H9 (cell line): ENCODE measurements at regions not wholly inside any gene's neighbourhood (a gene's known extent, or its start where the extent isn't known, plus 50 kb on each side); places are given as distances from the start of the nearest gene placed in this dataset.

Source experiments
- DNase-seq: peaks from one replicate; pipeline ENCODE4 v3.0.0-alpha.2; 2017
- H2AFZ ChIP-seq: one replicate; pipeline ENCODE4 v1.6.1; 2013; ENCODE audit warnings: mild to moderate bottlenecking, low read length, control low read depth, moderate library complexity
- H2AK5ac ChIP-seq: 2 replicates; pipeline ENCODE4 v1.6.1; 2013; ENCODE audit warnings: low read length, control low read depth, mixed read lengths; ENCODE audit not compliant: insufficient read length
- H2BK120ac ChIP-seq: one replicate; pipeline ENCODE4 v1.6.1; 2013; ENCODE audit warnings: low read depth, mild to moderate bottlenecking, low read length, control low read depth, inconsistent platforms; ENCODE audit not compliant: poor library complexity, severe bottlenecking
- H2BK12ac ChIP-seq: 2 replicates; pipeline ENCODE4 v1.6.1; 2013; ENCODE audit warnings: low read length, control low read depth, mixed read lengths, low read depth; ENCODE audit not compliant: insufficient read length
- H2BK15ac ChIP-seq: 2 replicates; pipeline ENCODE4 v1.6.1; 2013; ENCODE audit warnings: low read depth, low read length, control low read depth
- H2BK20ac ChIP-seq: one replicate; pipeline ENCODE4 v1.6.1; 2013; ENCODE audit warnings: low read depth, mild to moderate bottlenecking, low read length, control low read depth, inconsistent platforms; ENCODE audit not compliant: poor library complexity, severe bottlenecking
- H2BK5ac ChIP-seq: 2 replicates; pipeline ENCODE4 v1.6.1; 2013; ENCODE audit warnings: low read length, control low read depth, mixed read lengths; ENCODE audit not compliant: insufficient read length
- H3K14ac ChIP-seq: 2 replicates; pipeline ENCODE4 v1.6.1; 2013; ENCODE audit warnings: low read length, control low read depth; ENCODE audit not compliant: insufficient read depth
- H3K18ac ChIP-seq: 2 replicates; pipeline ENCODE4 v1.6.1; 2013; ENCODE audit warnings: low read depth, mild to moderate bottlenecking, mixed read lengths, low read length, control low read depth; ENCODE audit not compliant: insufficient read length
- H3K23ac ChIP-seq: 2 replicates; pipeline ENCODE4 v1.6.1; 2013; ENCODE audit warnings: low read length, control low read depth, mixed read lengths, low read depth; ENCODE audit not compliant: insufficient read length
- H3K23me2 ChIP-seq: 2 replicates; pipeline ENCODE4 v1.6.1; 2013; ENCODE audit warnings: low read depth, mild to moderate bottlenecking, mixed read lengths, low read length, control low read depth; ENCODE audit not compliant: insufficient read length, poor library complexity, severe bottlenecking
- H3K27ac ChIP-seq: 2 replicates; pipeline ENCODE4 v1.5.1; 2013; ENCODE audit warnings: low read length, control low read depth, mixed read lengths, low read depth; ENCODE audit not compliant: insufficient read length
- H3K27me3 ChIP-seq: 2 replicates; pipeline ENCODE4 v1.6.1; 2013; ENCODE audit warnings: low read length, control low read depth, inconsistent platforms; ENCODE audit not compliant: insufficient read depth
- H3K4ac ChIP-seq: 2 replicates; pipeline ENCODE4 v1.6.1; 2013; ENCODE audit warnings: low read depth, mild to moderate bottlenecking, control low read depth, inconsistent platforms, low read length, moderate library complexity
- H3K4me1 ChIP-seq: 2 replicates; pipeline ENCODE4 v1.6.1; 2013; ENCODE audit warnings: low read length, control low read depth, inconsistent platforms; ENCODE audit not compliant: insufficient read depth
- H3K4me2 ChIP-seq: 2 replicates; pipeline ENCODE4 v1.6.1; 2013; ENCODE audit warnings: low read length, control low read depth, mixed read lengths; ENCODE audit not compliant: insufficient read length, insufficient read depth
- H3K56ac ChIP-seq: 2 replicates; pipeline ENCODE4 v1.6.1; 2013; ENCODE audit warnings: low read depth, mild to moderate bottlenecking, mixed read lengths, low read length, control low read depth; ENCODE audit not compliant: insufficient read length
- H3K79me1 ChIP-seq: 2 replicates; pipeline ENCODE4 v1.6.1; 2013; ENCODE audit warnings: low read depth, mild to moderate bottlenecking, moderate library complexity, low read length, control low read depth, inconsistent platforms; ENCODE audit not compliant: insufficient read depth, poor library complexity, severe bottlenecking
- H3K79me2 ChIP-seq: 2 replicates; pipeline ENCODE4 v1.6.1; 2013; ENCODE audit warnings: low read length, control low read depth, inconsistent platforms; ENCODE audit not compliant: insufficient read depth
- H3K9ac ChIP-seq: 2 replicates; pipeline ENCODE4 v1.6.1; 2013; ENCODE audit warnings: low read length, control low read depth, mixed read lengths; ENCODE audit not compliant: insufficient read length; ENCODE audit errors: extremely low read depth
- H3K9me3 ChIP-seq: one replicate; pipeline ENCODE4 v1.6.1; 2013; ENCODE audit warnings: low read depth, low read length, inconsistent platforms; ENCODE audit not compliant: control insufficient read depth
- H3T11ph ChIP-seq: one replicate; pipeline ENCODE4 v1.6.1; 2013; ENCODE audit warnings: mild to moderate bottlenecking, low read length, control low read depth, inconsistent platforms
- H4K20me1 ChIP-seq: one replicate; pipeline ENCODE4 v1.6.1; 2013; ENCODE audit not compliant: control insufficient read depth, insufficient read length, insufficient read depth
- H4K5ac ChIP-seq: 2 replicates; pipeline ENCODE4 v1.6.1; 2013; ENCODE audit warnings: low read depth, mild to moderate bottlenecking, mixed read lengths, low read length, control low read depth; ENCODE audit not compliant: insufficient read length
- H4K8ac ChIP-seq: replicated peaks from 2 replicates; pipeline ENCODE4 v1.6.1; 2013; ENCODE audit warnings: low read length, control low read depth, mixed read lengths, low read depth; ENCODE audit not compliant: insufficient read length
- H4K91ac ChIP-seq: 2 replicates; pipeline ENCODE4 v1.6.1; 2013; ENCODE audit warnings: low read depth, mild to moderate bottlenecking, moderate library complexity, mixed read lengths, low read length, control low read depth; ENCODE audit not compliant: insufficient read length
- H3K27ac Mint-ChIP-seq, 3 experiments: 2 replicates in 2 of 3; 3 replicates in 1 of 3; pipeline ENCODE4 v1.8.0; 2020 to 2021; ENCODE audit warnings: mixed read lengths in 3 of 3, mild to moderate bottlenecking in 1 of 3, moderate library complexity in 1 of 3
- H3K27me3 Mint-ChIP-seq: 2 replicates; pipeline ENCODE4 v1.8.0; 2021; ENCODE audit warnings: low read depth, mild to moderate bottlenecking, moderate library complexity, mixed read lengths
- H3K36me3 Mint-ChIP-seq, 3 experiments: 2 replicates in 2 of 3; 3 replicates in 1 of 3; pipeline ENCODE4 v1.8.0; 2020 to 2021; ENCODE audit warnings: low read depth in 3 of 3, mixed read lengths in 3 of 3; ENCODE audit not compliant: insufficient read depth in 1 of 3
- H3K4me1 Mint-ChIP-seq, 2 experiments: 2 replicates each; pipeline ENCODE4 v1.8.0; 2020; ENCODE audit warnings: mixed read lengths in 2 of 2
- H3K4me3 Mint-ChIP-seq, 2 experiments: 2 replicates in 1 of 2; 3 replicates in 1 of 2; pipeline ENCODE4 v1.8.0; 2020 to 2021; ENCODE audit warnings: mild to moderate bottlenecking in 2 of 2, mixed read lengths in 2 of 2, moderate library complexity in 1 of 2
- H3K9me3 Mint-ChIP-seq, 2 experiments: 2 replicates in 1 of 2; 3 replicates in 1 of 2; pipeline ENCODE4 v1.8.0; 2020; ENCODE audit warnings: mild to moderate bottlenecking in 2 of 2, mixed read lengths in 2 of 2, moderate library complexity in 1 of 2
- WGBS: extraction: QIAGEN DNeasy Blood & Tissue Kit; methylation state at CpG from one replicate; pipeline ENCODE4 v1.1.7; 2013; ENCODE audit warnings: missing lambda C conversion rate, low lambda C conversion rate, mixed read lengths; ENCODE audit not compliant: insufficient read length; ENCODE audit errors: extremely low coverage; 5-methylcytosine and 5-hydroxymethylcytosine counted together
- TF ChIP-seq, protein P1 (sequence below): fragments of 200-600 bp; sonication (generic); conservative IDR thresholded peaks from 3 replicates; pipeline ENCODE4 v1.8.0; 2021; ENCODE audit warnings: antibody characterized with exemption, mild to moderate bottlenecking

DNA sequence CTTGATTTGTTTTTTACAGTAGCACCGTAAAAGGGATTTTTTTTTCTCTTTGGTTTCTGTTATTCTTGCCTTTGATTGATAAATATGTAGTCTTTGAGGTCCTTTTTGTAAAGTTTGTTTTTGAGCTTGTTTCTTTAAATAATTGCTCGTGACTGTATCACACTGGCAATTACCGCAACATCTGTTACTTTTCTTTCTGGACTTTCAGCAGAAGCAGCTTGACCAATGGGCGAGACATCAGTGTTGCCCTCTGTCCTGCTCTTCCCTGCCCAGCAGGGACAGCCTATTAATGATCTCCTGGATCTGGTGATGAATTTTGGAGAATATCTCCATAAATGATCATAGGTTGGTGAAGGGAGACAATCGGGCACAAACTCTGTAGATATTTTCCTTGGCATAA is 74.9 kb downstream of the TDRD15 start:
- H3K4me1 Mint-ChIP-seq, result peaks cover 8 to 20% of the 10 kb centered on the region in 2 experiments

More for the DNA sequence above, 74.9 kb downstream of the TDRD15 start:
- Histone ChIP-seq H3K4me1 (no peaks in the 10 kb centered on the region), H3K14ac (no peak overlapping the region), H3K4ac (no peak overlapping the region), H4K20me1 (no peaks in the 10 kb centered on the region), H4K91ac (no peak overlapping the region), H3K23ac (no peak overlapping the region), H3K23me2 (no peaks in the 10 kb centered on the region), H2BK120ac (no peak overlapping the region), H2BK12ac (no peak overlapping the region), H3K79me1 (no peaks in the 10 kb centered on the region), H3K9me3 (no peaks in the 10 kb centered on the region), H3T11ph (no peak overlapping the region), H3K56ac (no peak overlapping the region), H2BK5ac (no peak overlapping the region), H4K5ac (no peak overlapping the region), H3K18ac (no peak overlapping the region), H2AFZ (no peak overlapping the region), H3K27ac (no peak overlapping the region), H2BK15ac (no peak overlapping the region), H3K79me2 (no peaks in the 10 kb centered on the region), H3K4me2 (no peak overlapping the region), H3K27me3 (no peaks in the 10 kb centered on the region), H4K8ac (no peak overlapping the region), H3K9ac (no peak overlapping the region), H2AK5ac (no peak overlapping the region), H2BK20ac (no peak overlapping the region)
- H3K27me3 Mint-ChIP-seq, result no peaks in the 10 kb centered on the region
- TF ChIP-seq, protein P1, sequence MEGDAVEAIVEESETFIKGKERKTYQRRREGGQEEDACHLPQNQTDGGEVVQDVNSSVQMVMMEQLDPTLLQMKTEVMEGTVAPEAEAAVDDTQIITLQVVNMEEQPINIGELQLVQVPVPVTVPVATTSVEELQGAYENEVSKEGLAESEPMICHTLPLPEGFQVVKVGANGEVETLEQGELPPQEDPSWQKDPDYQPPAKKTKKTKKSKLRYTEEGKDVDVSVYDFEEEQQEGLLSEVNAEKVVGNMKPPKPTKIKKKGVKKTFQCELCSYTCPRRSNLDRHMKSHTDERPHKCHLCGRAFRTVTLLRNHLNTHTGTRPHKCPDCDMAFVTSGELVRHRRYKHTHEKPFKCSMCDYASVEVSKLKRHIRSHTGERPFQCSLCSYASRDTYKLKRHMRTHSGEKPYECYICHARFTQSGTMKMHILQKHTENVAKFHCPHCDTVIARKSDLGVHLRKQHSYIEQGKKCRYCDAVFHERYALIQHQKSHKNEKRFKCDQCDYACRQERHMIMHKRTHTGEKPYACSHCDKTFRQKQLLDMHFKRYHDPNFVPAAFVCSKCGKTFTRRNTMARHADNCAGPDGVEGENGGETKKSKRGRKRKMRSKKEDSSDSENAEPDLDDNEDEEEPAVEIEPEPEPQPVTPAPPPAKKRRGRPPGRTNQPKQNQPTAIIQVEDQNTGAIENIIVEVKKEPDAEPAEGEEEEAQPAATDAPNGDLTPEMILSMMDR, result no peak
- no peak overlapping the region for H3K4me3 Mint-ChIP-seq
- H3K36me3 Mint-ChIP-seq, result no peaks in the 10 kb centered on the region
- no peak for DNase-seq
- WGBS, result no CpG with 5 or more reads among the region's 5 CpGs
- H3K9me3 Mint-ChIP-seq, result no peaks in the 10 kb centered on the region
- no peak overlapping the region for H3K27ac Mint-ChIP-seq
